GM19452 (cell line): ENCODE measurements at regions not wholly inside any gene's neighbourhood (a gene's known extent, or its start where the extent isn't known, plus 50 kb on each side); places are given as distances from the start of the nearest gene placed in this dataset.
"Not testable (repeated sequence)": the region's sequence is repeated elsewhere in the genome, so short reads cannot be mapped to it uniquely, and the experiment has no call there.

ENCODE experiments used
- ATAC-seq: cut with Tn5 transposase; IDR thresholded peaks from one replicate; pipeline ENCODE4 v1.9.1; 2021; ENCODE audit not compliant: unreplicated experiment

- ATAC-seq, result no peak
Observed at GRCh38 chr2:145757503-145758246, 1237.8 kb upstream of the ZEB2 start.

- no peak for ATAC-seq
Observed at GRCh38 chr2:145755019-145755837, 1235.3 kb upstream of the ZEB2 start.

GRCh38 chr2:145753966-145754365 lies 1234.0 kb upstream of the ZEB2 start:
- no peak for ATAC-seq

- no peak for ATAC-seq
Observed at GRCh38 chr2:145753041-145753608, 1233.2 kb upstream of the ZEB2 start.

GRCh38 chr2:145752091-145752806 lies 1232.3 kb upstream of the ZEB2 start:
- ATAC-seq, result peak; percentile 34

- ATAC-seq, result peak; percentile 87
Observed at GRCh38 chr2:145751629-145752028, 1231.7 kb upstream of the ZEB2 start.

- peak; percentile 8 for ATAC-seq
Observed at GRCh38 chr2:145751155-145751554, 1231.2 kb upstream of the ZEB2 start.

GRCh38 chr2:145750612-145751011 lies 1230.7 kb upstream of the ZEB2 start:
- no peak for ATAC-seq

GRCh38 chr2:145750144-145750543 lies 1230.2 kb upstream of the ZEB2 start:
- ATAC-seq, result no peak

- no peak for ATAC-seq
Observed at GRCh38 chr2:145749556-145749955, 1229.6 kb upstream of the ZEB2 start.

- ATAC-seq, result peak; percentile 44
Observed at GRCh38 chr2:145748927-145749326, 1229.0 kb upstream of the ZEB2 start.

GRCh38 chr2:145747715-145748114 lies 1227.8 kb upstream of the ZEB2 start:
- no peak for ATAC-seq

GRCh38 chr2:145745387-145745721 lies 1225.4 kb upstream of the ZEB2 start:
- ATAC-seq, result not testable (repeated sequence)

- peak; percentile 75 for ATAC-seq
Observed at GRCh38 chr2:145744541-145745386, 1224.8 kb upstream of the ZEB2 start.

- no peak for ATAC-seq
Observed at GRCh38 chr2:145743011-145743410, 1223.1 kb upstream of the ZEB2 start.

GRCh38 chr2:145741636-145742035 lies 1221.7 kb upstream of the ZEB2 start:
- no peak for ATAC-seq

- no peak for ATAC-seq
Observed at GRCh38 chr2:145741181-145741580, 1221.3 kb upstream of the ZEB2 start.

GRCh38 chr2:145740302-145740701 lies 1220.4 kb upstream of the ZEB2 start:
- no peak for ATAC-seq

- ATAC-seq, result peak; percentile 54
Observed at GRCh38 chr2:145739681-145740080, 1219.8 kb upstream of the ZEB2 start.

GRCh38 chr2:145736871-145737270 lies 1217.0 kb upstream of the ZEB2 start:
- ATAC-seq, result no peak
